Ovary (tissue), 7 donors: ENCODE measurements at regions not wholly inside any gene's neighbourhood (a gene's known extent, or its start where the extent isn't known, plus 50 kb on each side); places are given as distances from the start of the nearest gene placed in this dataset.

Experiments used
- DNase-seq, 5 donors: peaks; one replicate each; pipeline ENCODE4 v3.0.0-alpha.2; 2019 to 2020
- H3K27ac ChIP-seq, 2 donors: fragments of 200-600 bp; one replicate each; pipeline versions ENCODE4 v1.5.1 to v1.8.0; 2019 to 2022
- H3K27me3 ChIP-seq: fragments of 200-600 bp; one replicate; pipeline ENCODE4 v1.8.0; 2022
- H3K36me3 ChIP-seq: fragments of 200-600 bp; sonication (generic); one replicate; pipeline ENCODE4 v1.5.1; 2019
- H3K4me1 ChIP-seq: one replicate; pipeline ENCODE4 v1.8.1; 2013; ENCODE audit warnings: mild to moderate bottlenecking, moderate library complexity; ENCODE audit not compliant: insufficient read depth
- H3K4me3 ChIP-seq: fragments of 200-600 bp; sonication (generic); one replicate; pipeline ENCODE4 v1.5.1; 2017
- H3K9me3 ChIP-seq, 2 donors: fragments of 200-600 bp in 1 of 2; sonication (generic) in 1 of 2; one replicate each; pipeline versions ENCODE4 v1.5.1 to v1.8.1; 2013 to 2019; ENCODE audit warnings: mild to moderate bottlenecking in 1 of 2, moderate library complexity in 1 of 2
- CTCF ChIP-seq, 3 donors: fragments of 450-650 bp in 2 of 3; fragments of 200-600 bp in 1 of 3; IDR thresholded peaks; one replicate each; pipeline versions ENCODE4 v1.5.1 to v1.8.0; 2016 to 2022; ENCODE audit warnings: antibody characterized with exemption in 3 of 3, mild to moderate bottlenecking in 1 of 3
- EP300 ChIP-seq: sonication (generic); formaldehyde crosslinking; IDR thresholded peaks from one replicate; pipeline ENCODE4 v1.6.1; 2017; ENCODE audit warnings: antibody characterized with exemption
- POLR2A ChIP-seq: fragments of 450-650 bp; IDR thresholded peaks from one replicate; pipeline ENCODE4 v1.6.1; 2017; ENCODE audit warnings: antibody characterized with exemption, mild to moderate bottlenecking, moderate library complexity
- WGBS, 3 donors: extraction: QIAGEN DNeasy Blood & Tissue Kit in 1 of 3; methylation state at CpG; one replicate each; pipeline versions ENCODE4 v1.1.5 to v1.1.7; 2013 to 2017; 5-methylcytosine and 5-hydroxymethylcytosine counted together
- intact Hi-C, 4 donors: fragments of 100-400 bp; cut with DNase I; formaldehyde crosslinking; loops; one replicate each; pipeline versions ENCODE4 v1.11.0 to v1.15.1; 2022 to 2023
- donor health status: DM: no; HTN: no; CAD: no; lungs with moderate emphysema.
- donor health status: DM: no; HTN: no; CAD: no.
- donor health status: Bipolar disorder and iron deficiency.
- donor health status: DM: no; HTN: no; CAD: no.
- donor health status: DM: yes; HTN: yes; CAD: no.

GRCh38 chr5:116738615-116739261 is 164.1 kb upstream of the SEMA6A start:
- H3K9me3 ChIP-seq, result no peaks in the 10 kb centered on the region
- H3K36me3 ChIP-seq, result no peaks in the 10 kb centered on the region
- H3K27me3 ChIP-seq, result no peaks in the 10 kb centered on the region
- 16 to 27% (median 26%) methylated on average over 6 of the region's 6 CpGs for WGBS, 3 donors
- no peak overlapping the region for H3K27ac ChIP-seq
- H3K4me3 ChIP-seq, result no peak overlapping the region
- TF ChIP-seq CTCF (IDR thresholded peaks at IDR 0.05) (no peak), POLR2A (no peak)
- DNase-seq, result no peak
- intact Hi-C loops, result no loop called here
- peaks cover 7% of the 10 kb centered on the region for H3K4me1 ChIP-seq

GRCh38 chr5:116738239-116738614 is 163.6 kb upstream of the SEMA6A start:
- no peak for TF ChIP-seq POLR2A
- no peak for TF ChIP-seq CTCF (IDR thresholded peaks at IDR 0.05)
- TF ChIP-seq EP300, result no peak
- DNase-seq, result no peak
- WGBS, 3 donors, result 53 to 63% (median 60%) methylated on average over 5 of the region's 5 CpGs
- Histone ChIP-seq H3K9me3 (no peaks in the 10 kb centered on the region), H3K4me1 (peaks cover 7% of the 10 kb centered on the region), H3K4me3 (no peak overlapping the region), H3K36me3 (no peaks in the 10 kb centered on the region), H3K27me3 (no peaks in the 10 kb centered on the region), H3K27ac (no peak overlapping the region)
- intact Hi-C loops, result no loop called here

GRCh38 chr5:116736671-116737070 is 162.0 kb upstream of the SEMA6A start:
- Histone ChIP-seq H3K27me3 (no peaks in the 10 kb centered on the region), H3K9me3 (no peaks in the 10 kb centered on the region), H3K4me3 (no peak overlapping the region), H3K4me1 (peaks cover 7% of the 10 kb centered on the region), H3K27ac (no peak overlapping the region), H3K36me3 (no peaks in the 10 kb centered on the region)
- no peak for TF ChIP-seq POLR2A
- no peak for TF ChIP-seq CTCF (IDR thresholded peaks at IDR 0.05)
- no peak for TF ChIP-seq EP300
- no peak for DNase-seq
- intact Hi-C loops, result no loop called here

- Histone ChIP-seq H3K36me3 (no peaks in the 10 kb centered on the region), H3K4me1 (peaks cover 7% of the 10 kb centered on the region), H3K27me3 (no peaks in the 10 kb centered on the region), H3K4me3 (no peak overlapping the region), H3K27ac (no peak overlapping the region), H3K9me3 (no peaks in the 10 kb centered on the region)
- DNase-seq, result peak in 4 of 5 donors; percentile 10 to 53 (median 46)
- no peak for TF ChIP-seq EP300
- no peak for TF ChIP-seq POLR2A
- TF ChIP-seq CTCF (IDR thresholded peaks at IDR 0.05), result no peak
- WGBS, 3 donors, result 26 to 33% (median 32%) methylated on average over 11 of the region's 11 CpGs
- intact Hi-C loops, result no loop called here
These were observed 159.7 kb upstream of the SEMA6A start for GRCh38 chr5:116733991-116734975.
